ENCODE measurements at regions not wholly inside any gene's neighbourhood (a gene's known extent, or its start where the extent isn't known, plus 50 kb on each side); places are given as distances from the start of the nearest gene placed in this dataset.

GRCh38 chr10:31095677-31096560 lies 64.3 kb upstream of the ZNF438 start:
- no peak for TF ChIP-seq CTCF (IDR thresholded peaks at IDR 0.05; ENCODE audit: insufficient read depth, low read length, poor library complexity, severe bottlenecking)
- DNase-seq (ENCODE audit: extremely low read depth, insufficient read length), result no peak
- no peaks in the 10 kb centered on the region; the same call in 1 of the 2 replicates for H3K27me3 ChIP-seq (replicated peaks; ENCODE audit: control insufficient read depth, insufficient read depth, low read length)

GRCh38 chr10:31098046-31098445 lies 66.4 kb upstream of the ZNF438 start:
- no peak overlapping the region for H3K4me3 ChIP-seq (replicated peaks; ENCODE audit: low read depth, low read length)
- no peak for TF ChIP-seq CTCF (IDR thresholded peaks at IDR 0.05; ENCODE audit: insufficient read depth, low read length, poor library complexity, severe bottlenecking)
- no peaks in the 10 kb centered on the region for H3K36me3 ChIP-seq (ENCODE audit: control insufficient read depth, insufficient read depth, low read length)
- no peaks in the 10 kb centered on the region; the same call in 1 of the 2 replicates for H3K27me3 ChIP-seq (replicated peaks; ENCODE audit: control insufficient read depth, insufficient read depth, low read length)
- no peak for DNase-seq (ENCODE audit: extremely low read depth, insufficient read length)

More at GRCh38 chr10:31095677-31096560, 64.3 kb upstream of the ZNF438 start:
- H3K36me3 ChIP-seq (ENCODE audit: control insufficient read depth, insufficient read depth, low read length), result no peaks in the 10 kb centered on the region
- no peak overlapping the region for H3K4me3 ChIP-seq (replicated peaks; ENCODE audit: low read depth, low read length)

GRCh38 chr10:31099094-31099493 lies 67.4 kb upstream of the ZNF438 start:
- H3K36me3 ChIP-seq (ENCODE audit: control insufficient read depth, insufficient read depth, low read length), result no peaks in the 10 kb centered on the region
- TF ChIP-seq CTCF (IDR thresholded peaks at IDR 0.05; ENCODE audit: insufficient read depth, low read length, poor library complexity, severe bottlenecking), result no peak
- no peaks in the 10 kb centered on the region; the same call in 1 of the 2 replicates for H3K27me3 ChIP-seq (replicated peaks; ENCODE audit: control insufficient read depth, insufficient read depth, low read length)
- no peak for DNase-seq (ENCODE audit: extremely low read depth, insufficient read length)
- no peak overlapping the region for H3K4me3 ChIP-seq (replicated peaks; ENCODE audit: low read depth, low read length)

- TF ChIP-seq CTCF (IDR thresholded peaks at IDR 0.05; ENCODE audit: insufficient read depth, low read length, poor library complexity, severe bottlenecking), result no peak
- Histone ChIP-seq H3K4me3 (replicated peaks; ENCODE audit: low read depth, low read length) (no peak overlapping the region), H3K27me3 (replicated peaks; ENCODE audit: control insufficient read depth, insufficient read depth, low read length) (no peaks in the 10 kb centered on the region; the same call in 1 of the 2 replicates), H3K36me3 (ENCODE audit: control insufficient read depth, insufficient read depth, low read length) (no peaks in the 10 kb centered on the region)
- no peak for DNase-seq (ENCODE audit: extremely low read depth, insufficient read length)
These were observed 68.0 kb upstream of the ZNF438 start for GRCh38 chr10:31099664-31100063.

GRCh38 chr10:31100115-31100601 lies 68.5 kb upstream of the ZNF438 start:
- DNase-seq (ENCODE audit: extremely low read depth, insufficient read length), result no peak
- no peak overlapping the region for H3K4me3 ChIP-seq (replicated peaks; ENCODE audit: low read depth, low read length)
- no peaks in the 10 kb centered on the region for H3K36me3 ChIP-seq (ENCODE audit: control insufficient read depth, insufficient read depth, low read length)
- H3K27me3 ChIP-seq (replicated peaks; ENCODE audit: control insufficient read depth, insufficient read depth, low read length), result no peaks in the 10 kb centered on the region; the same call in 1 of the 2 replicates
- no peak for TF ChIP-seq CTCF (IDR thresholded peaks at IDR 0.05; ENCODE audit: insufficient read depth, low read length, poor library complexity, severe bottlenecking)

All from GM06990 (cell line).